SJCRH30 (cell line): ENCODE measurements at regions not wholly inside any gene's neighbourhood (a gene's known extent, or its start where the extent isn't known, plus 50 kb on each side); places are given as distances from the start of the nearest gene placed in this dataset.
A peak's percentile ranks its signal among the peaks of the same experiment; 100 is the strongest.

Experiments used
- DNase-seq, 2 experiments: peaks; one replicate each; pipeline ENCODE4 v3.0.0-alpha.2; 2015 to 2020
- H3K27ac ChIP-seq: fragments of 250-450 bp; sonication (Bioruptor Pico); 2 replicates; pipeline ENCODE4 v1.5.1; 2020; ENCODE audit warnings: mild to moderate bottlenecking, moderate library complexity
- H3K27me3 ChIP-seq: fragments of 250-450 bp; sonication (Bioruptor Pico); 2 replicates; pipeline ENCODE4 v1.5.1; 2020; ENCODE audit warnings: mild to moderate bottlenecking, moderate library complexity
- H3K36me3 ChIP-seq: fragments of 250-450 bp; sonication (Bioruptor Pico); 2 replicates; pipeline ENCODE4 v1.5.1; 2020; ENCODE audit warnings: mild to moderate bottlenecking, moderate library complexity
- H3K4me1 ChIP-seq: fragments of 250-450 bp; sonication (Bioruptor Pico); 2 replicates; pipeline ENCODE4 v1.5.1; 2020; ENCODE audit warnings: mild to moderate bottlenecking, moderate library complexity
- H3K4me3 ChIP-seq: fragments of 250-450 bp; sonication (Bioruptor Pico); 2 replicates; pipeline ENCODE4 v1.5.1; 2020; ENCODE audit warnings: mild to moderate bottlenecking, moderate library complexity
- H3K9me3 ChIP-seq: fragments of 250-450 bp; sonication (Bioruptor Pico); replicated peaks from 2 replicates; pipeline ENCODE4 v1.5.1; 2020; ENCODE audit warnings: mild to moderate bottlenecking, moderate library complexity

DNA sequence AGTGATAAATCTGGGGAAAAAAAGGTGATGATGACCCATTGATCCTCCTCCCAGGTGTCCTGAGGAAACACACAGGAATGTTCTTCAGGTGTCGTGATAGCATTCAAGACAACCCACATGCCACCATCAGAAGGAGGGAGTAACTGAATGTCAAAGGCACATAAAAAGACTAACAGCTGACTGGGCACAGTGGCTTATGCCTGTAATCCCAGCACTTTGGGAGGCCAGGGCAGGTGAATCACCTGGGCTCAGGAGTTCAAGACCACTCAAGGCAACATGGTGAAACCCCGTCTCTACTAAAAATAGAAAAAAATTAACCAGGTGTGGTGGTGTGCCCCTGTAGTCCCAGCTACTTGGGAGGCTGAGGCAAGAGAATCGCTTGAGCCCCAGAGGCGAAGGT lies 82.3 kb upstream of the CST7 start:
- H3K36me3 ChIP-seq, result no peaks in the 10 kb centered on the region
- DNase-seq, result no peak
- peaks cover 4% of the 10 kb centered on the region; the same call in 1 of the 2 replicates for H3K9me3 ChIP-seq
- H3K27ac ChIP-seq, result no peak overlapping the region
- H3K4me3 ChIP-seq, result no peak overlapping the region
- H3K27me3 ChIP-seq, result no peaks in the 10 kb centered on the region
- peaks cover 11% of the 10 kb centered on the region for H3K4me1 ChIP-seq

DNA sequence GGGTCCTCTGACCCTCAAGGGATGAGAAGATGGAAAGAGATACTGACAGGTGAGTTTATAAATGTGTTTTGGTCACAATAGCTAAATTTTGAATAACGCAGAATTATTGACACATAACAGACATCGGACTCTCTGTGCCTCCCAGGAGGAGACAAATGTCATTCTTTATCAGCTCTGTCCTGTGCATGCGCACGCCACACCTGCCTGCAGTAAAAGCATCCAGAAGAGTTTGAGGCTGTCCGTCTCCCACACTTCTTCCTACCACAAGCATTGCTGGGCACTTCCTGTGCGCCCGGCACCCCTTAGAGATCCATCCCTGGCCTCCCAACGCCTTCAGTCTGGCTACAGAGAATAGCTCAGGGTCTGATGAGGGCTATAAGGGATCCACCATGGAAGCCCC lies 81.5 kb upstream of the CST7 start:
- Histone ChIP-seq H3K4me3 (no peak overlapping the region), H3K4me1 (peaks cover 11% of the 10 kb centered on the region), H3K9me3 (peaks cover 4% of the 10 kb centered on the region; the same call in 1 of the 2 replicates), H3K27ac (no peak overlapping the region), H3K27me3 (peaks cover 2% of the 10 kb centered on the region; the same call in 1 of the 2 replicates), H3K36me3 (no peaks in the 10 kb centered on the region)
- DNase-seq, result no peak

DNA sequence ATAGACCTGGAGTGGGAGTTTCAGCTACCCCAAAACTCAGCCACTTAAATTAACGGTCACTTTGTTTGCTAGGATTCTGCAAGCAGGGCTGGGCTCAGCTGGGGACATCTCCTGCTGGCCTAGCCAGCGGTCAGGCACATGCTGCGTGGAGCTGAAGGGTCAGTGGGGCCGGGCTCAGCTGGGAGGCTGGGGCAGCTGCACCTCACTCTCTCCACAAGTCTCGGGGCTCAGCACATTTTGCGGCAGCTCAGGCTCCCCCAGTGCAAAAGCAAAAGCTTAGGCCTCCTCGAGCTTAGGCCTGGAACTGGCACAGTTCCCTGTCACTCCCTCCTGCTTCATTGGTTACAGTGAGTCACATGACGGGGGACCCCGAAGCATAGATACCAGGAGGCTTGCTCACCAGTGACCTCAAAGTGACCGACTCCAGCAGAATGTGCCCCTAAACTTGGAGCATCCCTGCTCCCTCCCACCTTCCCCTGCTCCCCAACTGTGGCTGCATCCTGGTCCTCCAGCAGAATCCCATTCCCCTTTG lies 80.6 kb upstream of the CST7 start:
- no peak for DNase-seq
- H3K9me3 ChIP-seq, result peaks cover 3% of the 10 kb centered on the region; the same call in 1 of the 2 replicates
- no peak overlapping the region for H3K27ac ChIP-seq
- no peak overlapping the region for H3K4me3 ChIP-seq
- no peaks in the 10 kb centered on the region for H3K36me3 ChIP-seq
- H3K4me1 ChIP-seq, result peaks cover 11% of the 10 kb centered on the region
- peaks cover 11% of the 10 kb centered on the region; the same call in 1 of the 2 replicates for H3K27me3 ChIP-seq

- peaks cover 11% of the 10 kb centered on the region; the same call in 1 of the 2 replicates for H3K27me3 ChIP-seq
- H3K4me1 ChIP-seq, result peaks cover 11% of the 10 kb centered on the region
- no peaks in the 10 kb centered on the region for H3K36me3 ChIP-seq
- H3K9me3 ChIP-seq, result no peaks in the 10 kb centered on the region; the same call in 1 of the 2 replicates
- no peak overlapping the region for H3K27ac ChIP-seq
- DNase-seq, result no peak
- H3K4me3 ChIP-seq, result no peak overlapping the region
These were observed 80.1 kb upstream of the CST7 start for GRCh38 chr20:24868959-24869358.

DNA sequence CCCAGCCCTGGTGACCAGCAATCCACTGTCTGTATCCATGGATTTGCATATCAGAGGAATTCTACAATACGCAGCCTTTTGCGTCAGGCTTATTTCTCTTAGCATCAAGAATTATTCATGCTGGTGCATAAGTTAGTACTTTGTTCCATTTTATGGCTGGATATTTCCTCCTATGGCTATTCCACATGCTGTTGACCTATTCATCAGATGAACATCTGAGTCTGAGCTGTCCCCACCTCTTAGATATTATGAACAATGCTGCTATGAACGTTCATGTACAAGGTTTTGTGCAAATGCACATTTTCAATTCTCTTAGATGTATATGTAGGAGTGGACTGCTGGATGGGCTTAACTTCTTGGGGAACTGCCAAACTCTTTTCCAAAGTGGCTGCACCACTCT lies 79.0 kb upstream of the CST7 start:
- Histone ChIP-seq H3K36me3 (no peaks in the 10 kb centered on the region), H3K4me3 (no peak overlapping the region), H3K27me3 (peaks cover 11% of the 10 kb centered on the region; the same call in 1 of the 2 replicates), H3K9me3 (no peaks in the 10 kb centered on the region; the same call in 1 of the 2 replicates), H3K27ac (no peak overlapping the region), H3K4me1 (peaks cover 11% of the 10 kb centered on the region)
- no peak for DNase-seq

DNA sequence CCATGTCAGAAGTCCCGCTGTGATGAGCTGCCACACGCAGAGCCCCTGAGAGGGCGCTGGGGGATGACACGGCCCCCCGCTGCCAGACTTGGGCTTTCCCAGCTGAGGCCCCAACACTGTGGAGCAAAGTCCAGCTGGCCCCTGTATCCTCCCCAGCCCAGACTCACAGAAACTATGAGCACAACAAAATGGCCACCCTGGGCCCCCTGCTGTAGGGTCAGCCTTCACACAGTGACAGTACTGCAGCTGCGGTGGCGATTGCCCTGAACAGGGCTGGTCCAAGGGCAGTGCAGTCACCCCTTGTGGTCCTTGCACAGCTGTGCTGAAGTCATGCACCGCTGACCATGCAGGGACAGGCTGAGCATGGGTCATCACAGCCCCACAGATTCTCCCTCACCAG lies 78.2 kb upstream of the CST7 start:
- peak; percentile 37 to 50 for DNase-seq
- Histone ChIP-seq H3K36me3 (no peaks in the 10 kb centered on the region), H3K4me3 (peak overlapping the region; percentile 7; the same call in 1 of the 2 replicates), H3K27me3 (peaks cover 11% of the 10 kb centered on the region; the same call in 1 of the 2 replicates), H3K9me3 (no peaks in the 10 kb centered on the region; the same call in 1 of the 2 replicates), H3K27ac (peak overlapping the region; percentile 41), H3K4me1 (peaks cover 11% of the 10 kb centered on the region)

GRCh38 chr20:24871480-24872213 lies 77.4 kb upstream of the CST7 start:
- Histone ChIP-seq H3K4me3 (no peak overlapping the region), H3K36me3 (no peaks in the 10 kb centered on the region), H3K27me3 (peaks cover 11% of the 10 kb centered on the region; the same call in 1 of the 2 replicates), H3K4me1 (peaks cover 11% of the 10 kb centered on the region), H3K27ac (peak overlapping the region; percentile 41; the same call in 1 of the 2 replicates), H3K9me3 (no peaks in the 10 kb centered on the region)
- DNase-seq, result peak in 1 of 2 experiments; percentile 31

DNA sequence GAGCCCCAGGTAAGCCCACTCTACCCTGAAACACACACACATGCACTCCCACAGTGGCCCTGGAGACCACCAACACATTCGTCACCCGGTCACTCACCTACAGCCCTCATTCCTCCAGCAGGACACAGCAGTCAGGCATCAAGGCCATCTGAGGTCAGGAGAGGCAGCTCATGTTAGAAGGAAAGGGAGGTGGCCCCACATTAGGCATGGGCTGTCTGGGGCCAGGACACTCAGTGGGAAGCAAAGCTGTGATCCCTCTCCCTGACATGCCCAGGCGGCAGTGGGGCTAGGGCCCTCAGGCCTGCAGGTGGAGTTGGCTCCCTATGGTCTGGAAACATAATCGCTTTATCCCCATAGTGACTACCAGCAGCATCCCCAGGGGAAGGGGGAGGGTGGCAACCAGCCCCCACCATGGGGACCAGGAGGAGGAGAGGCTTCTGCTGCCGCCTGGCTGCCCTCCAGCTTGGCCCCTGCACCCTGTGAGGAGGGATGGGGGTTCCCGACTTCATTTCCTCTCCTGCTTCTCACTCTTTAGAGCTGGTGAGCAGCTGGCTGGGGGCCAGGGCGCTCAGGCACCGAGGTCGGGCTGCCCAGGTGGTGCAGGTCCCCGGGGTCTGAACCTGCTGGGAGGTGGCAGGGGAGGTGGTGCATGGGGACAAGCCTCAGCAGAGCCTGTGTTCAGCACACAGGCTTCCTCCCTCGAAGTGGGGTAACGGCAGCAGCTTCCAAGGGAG lies 76.6 kb upstream of the CST7 start:
- peaks cover 11% of the 10 kb centered on the region; the same call in 1 of the 2 replicates for H3K27me3 ChIP-seq
- H3K36me3 ChIP-seq, result no peaks in the 10 kb centered on the region
- H3K27ac ChIP-seq, result no peak overlapping the region
- no peaks in the 10 kb centered on the region for H3K9me3 ChIP-seq
- H3K4me3 ChIP-seq, result no peak overlapping the region
- DNase-seq, result peak; percentile 21 to 31
- peaks cover 11% of the 10 kb centered on the region for H3K4me1 ChIP-seq

- H3K27me3 ChIP-seq, result peaks cover 11% of the 10 kb centered on the region; the same call in 1 of the 2 replicates
- H3K4me1 ChIP-seq, result peaks cover 11% of the 10 kb centered on the region
- H3K4me3 ChIP-seq, result no peak overlapping the region
- H3K36me3 ChIP-seq, result no peaks in the 10 kb centered on the region
- peak in 1 of 2 experiments; percentile 9 for DNase-seq
- H3K9me3 ChIP-seq, result no peaks in the 10 kb centered on the region
- no peak overlapping the region for H3K27ac ChIP-seq
These were observed 75.9 kb upstream of the CST7 start for GRCh38 chr20:24873025-24873620.

- Histone ChIP-seq H3K4me3 (no peak overlapping the region), H3K27ac (no peak overlapping the region), H3K36me3 (no peaks in the 10 kb centered on the region), H3K27me3 (peaks cover 11% of the 10 kb centered on the region; the same call in 1 of the 2 replicates), H3K4me1 (peaks cover 11% of the 10 kb centered on the region), H3K9me3 (no peaks in the 10 kb centered on the region)
- no peak for DNase-seq
These were observed 74.0 kb upstream of the CST7 start for GRCh38 chr20:24875078-24875477.

DNA sequence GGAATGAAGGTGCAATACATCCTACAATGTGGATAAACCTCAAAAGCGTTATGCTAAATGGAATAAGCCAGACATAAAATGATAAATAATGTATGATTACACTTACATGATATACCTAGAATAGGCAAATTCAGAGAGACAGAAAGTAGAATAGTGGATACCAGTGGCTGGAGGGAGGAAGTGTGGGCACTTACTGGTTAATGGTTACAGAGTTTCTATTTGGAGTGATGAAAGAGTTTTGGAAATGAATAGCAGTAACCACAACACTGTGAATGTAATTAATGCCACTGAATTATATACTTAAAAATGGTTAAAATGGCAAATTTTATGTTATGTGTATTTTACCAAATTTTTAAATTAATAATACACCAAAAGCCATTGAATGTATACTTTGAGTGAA lies 71.4 kb upstream of the CST7 start:
- Histone ChIP-seq H3K36me3 (no peaks in the 10 kb centered on the region), H3K27me3 (peaks cover 8% of the 10 kb centered on the region; the same call in 1 of the 2 replicates), H3K4me1 (no peaks in the 10 kb centered on the region), H3K9me3 (no peaks in the 10 kb centered on the region), H3K27ac (no peak overlapping the region), H3K4me3 (no peak overlapping the region)
- no peak for DNase-seq

GRCh38 chr20:24878657-24879056 lies 70.4 kb upstream of the CST7 start:
- no peaks in the 10 kb centered on the region for H3K27me3 ChIP-seq
- H3K4me1 ChIP-seq, result no peaks in the 10 kb centered on the region
- H3K9me3 ChIP-seq, result no peaks in the 10 kb centered on the region
- H3K36me3 ChIP-seq, result no peaks in the 10 kb centered on the region
- no peak overlapping the region for H3K4me3 ChIP-seq
- no peak for DNase-seq
- H3K27ac ChIP-seq, result no peak overlapping the region

GRCh38 chr20:24879875-24880274 lies 69.2 kb upstream of the CST7 start:
- Histone ChIP-seq H3K36me3 (no peaks in the 10 kb centered on the region), H3K4me3 (no peak overlapping the region), H3K4me1 (no peaks in the 10 kb centered on the region), H3K27me3 (no peaks in the 10 kb centered on the region), H3K27ac (no peak overlapping the region), H3K9me3 (no peaks in the 10 kb centered on the region)
- DNase-seq, result no peak

DNA sequence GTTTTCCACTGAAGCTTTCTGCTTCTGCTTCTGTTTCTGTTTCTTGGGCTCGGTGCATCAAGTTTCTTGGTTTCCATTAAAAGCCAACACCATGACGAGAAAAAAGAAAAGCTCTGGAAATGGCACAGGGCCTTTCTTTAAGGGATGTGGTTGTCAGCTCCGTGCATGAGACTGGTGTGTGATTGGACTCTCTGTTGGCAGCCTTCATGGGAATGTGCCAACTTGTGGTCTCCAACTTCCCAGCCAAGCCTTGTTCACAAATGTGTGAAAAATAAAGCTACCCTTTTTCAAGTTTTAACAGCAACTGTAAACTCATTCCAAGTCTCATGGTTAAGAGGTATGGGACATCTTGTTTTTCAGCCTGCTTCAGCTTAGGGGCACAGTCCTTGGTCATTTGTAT lies 68.7 kb upstream of the CST7 start:
- no peaks in the 10 kb centered on the region for H3K27me3 ChIP-seq
- DNase-seq, result no peak
- no peak overlapping the region for H3K27ac ChIP-seq
- no peaks in the 10 kb centered on the region for H3K36me3 ChIP-seq
- H3K4me1 ChIP-seq, result no peaks in the 10 kb centered on the region
- no peaks in the 10 kb centered on the region for H3K9me3 ChIP-seq
- no peak overlapping the region for H3K4me3 ChIP-seq
